ENCODE measurements at regions not wholly inside any gene's neighbourhood (a gene's known extent, or its start where the extent isn't known, plus 50 kb on each side); places are given as distances from the start of the nearest gene placed in this dataset.

- Histone ChIP-seq H3K9ac (ENCODE audit: low read length) (no peak overlapping the region), H4K20me1 (ENCODE audit: control insufficient read depth, insufficient read depth, low read length, poor library complexity, severe bottlenecking) (no peaks in the 10 kb centered on the region), H2AFZ (ENCODE audit: insufficient read depth, low read depth, low read length, poor library complexity, severe bottlenecking) (no peak overlapping the region), H3K27me3 (replicated peaks in 1 of 4; ENCODE audit: control extremely low read depth in 1 of 4, control insufficient read depth in 3 of 4, insufficient read depth in 4 of 4, low read length in 3 of 4) (no peaks in the 10 kb centered on the region), H3K4me2 (replicated peaks; ENCODE audit: low read depth, low read length, poor library complexity, severe bottlenecking) (no peak overlapping the region), H3K79me2 (ENCODE audit: control insufficient read depth, insufficient read depth, low read length) (no peaks in the 10 kb centered on the region), H3K4me3 (ENCODE audit: control extremely low read depth in 1 of 5, extremely low read depth in 1 of 5, insufficient read depth in 1 of 5, low read depth in 2 of 5, low read length in 4 of 5) (no peak overlapping the region), H3K36me3 (replicated peaks in 1 of 2; ENCODE audit: control extremely low read depth in 1 of 2, control insufficient read depth in 1 of 2, extremely low read depth in 1 of 2, insufficient read depth in 2 of 2, low read length in 1 of 2) (no peaks in the 10 kb centered on the region), H3K4me1 (ENCODE audit: control insufficient read depth in 2 of 2, insufficient read depth in 2 of 2, low read length in 2 of 2) (no peaks in the 10 kb centered on the region), H3K27ac (ENCODE audit: low read length in 2 of 2) (no peak overlapping the region), H3K9me3 (ENCODE audit: control extremely low read depth in 1 of 3, control insufficient read depth in 2 of 3, insufficient read depth in 1 of 3, low read length in 2 of 3) (no peaks in the 10 kb centered on the region)
- no peak overlapping the region for H3K27ac Mint-ChIP-seq
- no peaks in the 10 kb centered on the region for H3K27me3 Mint-ChIP-seq
- WGBS (ENCODE audit: insufficient coverage) = 63% methylated on average over 2 of the region's 6 CpGs
- CTCF ChIA-PET = no interaction called here
- H3K4me1 Mint-ChIP-seq = no peaks in the 10 kb centered on the region
- H3K4me3 Mint-ChIP-seq = no peak overlapping the region
- POLR2A ChIA-PET = interaction anchor here (0.6 kb wide), 1 partner anchor 531 kb away, joined by 3 read pairs; no protein-coding TSS in a partner anchor
- TF ChIP-seq EZH2 (IDR thresholded peaks at IDR 0.05; ENCODE audit: borderline replicate concordance, insufficient read depth, low read depth, low read length, poor library complexity, severe bottlenecking) (no peak), CTCF (IDR thresholded peaks at IDR 0.05) (no peak)
- intact Hi-C loops (cut with micrococcal nuclease) = no loop called here
- no peaks in the 10 kb centered on the region for H3K9me3 Mint-ChIP-seq (ENCODE audit: insufficient read depth)
- ATAC-seq (ENCODE audit: low read depth) (no peak), DNase-seq (no peak)
These were observed 299.6 kb upstream of the STXBP5 start for GRCh38 chr6:146904596-146904995.

- CTCF ChIA-PET = no interaction called here
These were observed 299.0 kb upstream of the STXBP5 start for GRCh38 chr6:146905181-146905704.

More at GRCh38 chr6:146905181-146905704, 299.0 kb upstream of the STXBP5 start:
- Mint-ChIP-seq H3K4me1 (no peaks in the 10 kb centered on the region), H3K27me3 (peaks cover under 1% of the 10 kb centered on the region), H3K9me3 (ENCODE audit: insufficient read depth) (no peaks in the 10 kb centered on the region), H3K4me3 (no peak overlapping the region), H3K27ac (no peak overlapping the region)
- intact Hi-C loops (cut with micrococcal nuclease) = no loop called here
- TF ChIP-seq EZH2 (IDR thresholded peaks at IDR 0.05; ENCODE audit: borderline replicate concordance, insufficient read depth, low read depth, low read length, poor library complexity, severe bottlenecking) (no peak), CTCF (IDR thresholded peaks at IDR 0.05) (no peak)
- ATAC-seq (ENCODE audit: low read depth) (no peak), DNase-seq (no peak)
- no peaks in the 10 kb centered on the region for H4K20me1 ChIP-seq (ENCODE audit: control insufficient read depth, insufficient read depth, low read length, poor library complexity, severe bottlenecking)
- H3K4me3 ChIP-seq (ENCODE audit: control extremely low read depth in 1 of 5, extremely low read depth in 1 of 5, insufficient read depth in 1 of 5, low read depth in 2 of 5, low read length in 4 of 5) = no peak overlapping the region
- H3K36me3 ChIP-seq (replicated peaks in 1 of 2; ENCODE audit: control extremely low read depth in 1 of 2, control insufficient read depth in 1 of 2, extremely low read depth in 1 of 2, insufficient read depth in 2 of 2, low read length in 1 of 2) = no peaks in the 10 kb centered on the region
- no peak overlapping the region for H2AFZ ChIP-seq (ENCODE audit: insufficient read depth, low read depth, low read length, poor library complexity, severe bottlenecking)
- no peak overlapping the region for H3K9ac ChIP-seq (ENCODE audit: low read length)
- no peaks in the 10 kb centered on the region for H3K79me2 ChIP-seq (ENCODE audit: control insufficient read depth, insufficient read depth, low read length)
- no peak overlapping the region for H3K4me2 ChIP-seq (replicated peaks; ENCODE audit: low read depth, low read length, poor library complexity, severe bottlenecking)
- H3K27ac ChIP-seq (ENCODE audit: low read length in 2 of 2) = no peak overlapping the region
- H3K4me1 ChIP-seq (ENCODE audit: control insufficient read depth in 2 of 2, insufficient read depth in 2 of 2, low read length in 2 of 2) = no peaks in the 10 kb centered on the region
- H3K27me3 ChIP-seq (replicated peaks in 1 of 4; ENCODE audit: control extremely low read depth in 1 of 4, control insufficient read depth in 3 of 4, insufficient read depth in 4 of 4, low read length in 3 of 4) = no peaks in the 10 kb centered on the region
- POLR2A ChIA-PET = no interaction called here
- H3K9me3 ChIP-seq (ENCODE audit: control extremely low read depth in 1 of 3, control insufficient read depth in 2 of 3, insufficient read depth in 1 of 3, low read length in 2 of 3) = no peaks in the 10 kb centered on the region

Measured in B cell (primary cell).